HL-60 (cell line): ENCODE measurements at regions not wholly inside any gene's neighbourhood (a gene's known extent, or its start where the extent isn't known, plus 50 kb on each side); places are given as distances from the start of the nearest gene placed in this dataset.

Experiments used
- DNase-seq, 2 experiments: peaks; one replicate each; pipeline ENCODE4 v3.0.0-alpha.2; 2010 to 2020; ENCODE audit warnings: low read depth in 1 of 2, low spot score in 1 of 2
- H3K27ac ChIP-seq: fragments of 250-450 bp; sonication (Bioruptor Pico); replicated peaks from 2 replicates; pipeline ENCODE4 v1.5.1; 2020; ENCODE audit warnings: mild to moderate bottlenecking, moderate library complexity
- H3K27me3 ChIP-seq: fragments of 250-450 bp; sonication (Bioruptor Pico); 2 replicates; pipeline ENCODE4 v1.5.1; 2021; ENCODE audit warnings: mild to moderate bottlenecking, moderate library complexity; ENCODE audit not compliant: insufficient read depth, poor library complexity, severe bottlenecking
- H3K4me3 ChIP-seq: replicated peaks from 2 replicates; pipeline ENCODE4 v1.5.1; 2011; ENCODE audit warnings: mild to moderate bottlenecking, control low read depth, low read length; ENCODE audit not compliant: insufficient read depth
- GABPA ChIP-seq: IDR thresholded peaks from 2 replicates; pipeline ENCODE4 v1.6.1; 2012; ENCODE audit warnings: low read depth
- POLR2AphosphoS5 ChIP-seq: IDR thresholded peaks from 2 replicates; pipeline ENCODE4 v1.6.1; 2012; ENCODE audit warnings: low read depth
- SPI1 ChIP-seq: IDR thresholded peaks from 2 replicates; pipeline ENCODE4 v1.6.1; 2012; ENCODE audit warnings: low read depth, mild to moderate bottlenecking, borderline replicate concordance
- TF ChIP-seq, protein P1 (sequence below): IDR thresholded peaks from 2 replicates; pipeline ENCODE4 v1.6.1; 2012; ENCODE audit warnings: low read depth; ENCODE audit not compliant: insufficient replicate concordance
- TF ChIP-seq, protein P2 (sequence below): IDR thresholded peaks from one replicate; pipeline ENCODE4 v1.5.1; 2011; ENCODE audit warnings: low read length, control low read depth, inconsistent platforms; ENCODE audit not compliant: insufficient read depth

DNA sequence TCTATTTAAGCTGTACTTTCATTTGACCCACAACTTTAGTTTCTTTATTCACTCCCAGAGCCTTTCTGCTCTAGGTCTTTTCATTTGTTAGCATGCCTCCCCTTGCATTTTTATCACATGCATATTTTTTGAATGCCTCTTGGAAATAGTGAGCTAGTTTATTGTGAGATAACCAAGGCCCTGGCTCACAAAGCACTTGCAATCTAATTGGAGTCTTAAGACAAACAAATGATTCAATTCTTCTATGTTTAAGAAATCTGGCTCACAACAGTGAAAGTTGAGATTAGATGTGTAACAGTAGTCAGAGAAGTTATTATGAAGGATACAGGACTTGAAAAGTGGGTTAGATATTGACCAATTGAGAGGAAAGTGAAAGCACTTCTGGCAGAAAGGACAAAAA, 173.4 kb downstream of the MOXD1 start:
- H3K27me3 ChIP-seq, result peaks cover 2% of the 10 kb centered on the region
- no peak for TF ChIP-seq SPI1
- TF ChIP-seq, protein P1, sequence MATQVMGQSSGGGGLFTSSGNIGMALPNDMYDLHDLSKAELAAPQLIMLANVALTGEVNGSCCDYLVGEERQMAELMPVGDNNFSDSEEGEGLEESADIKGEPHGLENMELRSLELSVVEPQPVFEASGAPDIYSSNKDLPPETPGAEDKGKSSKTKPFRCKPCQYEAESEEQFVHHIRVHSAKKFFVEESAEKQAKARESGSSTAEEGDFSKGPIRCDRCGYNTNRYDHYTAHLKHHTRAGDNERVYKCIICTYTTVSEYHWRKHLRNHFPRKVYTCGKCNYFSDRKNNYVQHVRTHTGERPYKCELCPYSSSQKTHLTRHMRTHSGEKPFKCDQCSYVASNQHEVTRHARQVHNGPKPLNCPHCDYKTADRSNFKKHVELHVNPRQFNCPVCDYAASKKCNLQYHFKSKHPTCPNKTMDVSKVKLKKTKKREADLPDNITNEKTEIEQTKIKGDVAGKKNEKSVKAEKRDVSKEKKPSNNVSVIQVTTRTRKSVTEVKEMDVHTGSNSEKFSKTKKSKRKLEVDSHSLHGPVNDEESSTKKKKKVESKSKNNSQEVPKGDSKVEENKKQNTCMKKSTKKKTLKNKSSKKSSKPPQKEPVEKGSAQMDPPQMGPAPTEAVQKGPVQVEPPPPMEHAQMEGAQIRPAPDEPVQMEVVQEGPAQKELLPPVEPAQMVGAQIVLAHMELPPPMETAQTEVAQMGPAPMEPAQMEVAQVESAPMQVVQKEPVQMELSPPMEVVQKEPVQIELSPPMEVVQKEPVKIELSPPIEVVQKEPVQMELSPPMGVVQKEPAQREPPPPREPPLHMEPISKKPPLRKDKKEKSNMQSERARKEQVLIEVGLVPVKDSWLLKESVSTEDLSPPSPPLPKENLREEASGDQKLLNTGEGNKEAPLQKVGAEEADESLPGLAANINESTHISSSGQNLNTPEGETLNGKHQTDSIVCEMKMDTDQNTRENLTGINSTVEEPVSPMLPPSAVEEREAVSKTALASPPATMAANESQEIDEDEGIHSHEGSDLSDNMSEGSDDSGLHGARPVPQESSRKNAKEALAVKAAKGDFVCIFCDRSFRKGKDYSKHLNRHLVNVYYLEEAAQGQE, result no peak
- TF ChIP-seq POLR2AphosphoS5, result no peak
- TF ChIP-seq, protein P2, sequence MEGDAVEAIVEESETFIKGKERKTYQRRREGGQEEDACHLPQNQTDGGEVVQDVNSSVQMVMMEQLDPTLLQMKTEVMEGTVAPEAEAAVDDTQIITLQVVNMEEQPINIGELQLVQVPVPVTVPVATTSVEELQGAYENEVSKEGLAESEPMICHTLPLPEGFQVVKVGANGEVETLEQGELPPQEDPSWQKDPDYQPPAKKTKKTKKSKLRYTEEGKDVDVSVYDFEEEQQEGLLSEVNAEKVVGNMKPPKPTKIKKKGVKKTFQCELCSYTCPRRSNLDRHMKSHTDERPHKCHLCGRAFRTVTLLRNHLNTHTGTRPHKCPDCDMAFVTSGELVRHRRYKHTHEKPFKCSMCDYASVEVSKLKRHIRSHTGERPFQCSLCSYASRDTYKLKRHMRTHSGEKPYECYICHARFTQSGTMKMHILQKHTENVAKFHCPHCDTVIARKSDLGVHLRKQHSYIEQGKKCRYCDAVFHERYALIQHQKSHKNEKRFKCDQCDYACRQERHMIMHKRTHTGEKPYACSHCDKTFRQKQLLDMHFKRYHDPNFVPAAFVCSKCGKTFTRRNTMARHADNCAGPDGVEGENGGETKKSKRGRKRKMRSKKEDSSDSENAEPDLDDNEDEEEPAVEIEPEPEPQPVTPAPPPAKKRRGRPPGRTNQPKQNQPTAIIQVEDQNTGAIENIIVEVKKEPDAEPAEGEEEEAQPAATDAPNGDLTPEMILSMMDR, result no peak
- no peak for TF ChIP-seq GABPA
- H3K27ac ChIP-seq, result no peak overlapping the region
- DNase-seq, result no peak
- H3K4me3 ChIP-seq, result no peak overlapping the region

DNA sequence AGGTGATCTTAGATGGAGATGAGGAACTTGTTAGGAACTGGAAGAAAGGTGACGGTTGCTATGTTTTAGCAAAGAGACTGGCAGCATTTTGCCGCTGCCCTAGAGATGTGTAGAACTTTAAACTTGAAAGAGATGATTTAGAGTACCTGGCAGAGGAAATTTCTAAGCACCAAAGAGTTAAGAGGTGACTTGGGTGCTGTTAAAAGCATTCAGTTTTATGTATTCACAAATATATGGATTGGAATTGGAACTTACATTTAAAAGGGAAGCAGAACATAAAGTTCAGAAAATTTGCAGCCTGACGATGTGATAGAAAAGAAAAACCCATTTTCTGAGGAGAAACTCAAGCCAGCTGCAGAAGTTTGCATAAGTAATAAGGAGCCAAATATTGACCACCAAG, 176.3 kb downstream of the MOXD1 start:
- no peak for TF ChIP-seq POLR2AphosphoS5
- TF ChIP-seq, protein P2, result no peak
- TF ChIP-seq, protein P1, result no peak
- TF ChIP-seq SPI1, result no peak
- TF ChIP-seq GABPA, result no peak
- H3K4me3 ChIP-seq, result no peak overlapping the region
- DNase-seq, result no peak
- peaks cover 3% of the 10 kb centered on the region for H3K27me3 ChIP-seq
- no peak overlapping the region for H3K27ac ChIP-seq

DNA sequence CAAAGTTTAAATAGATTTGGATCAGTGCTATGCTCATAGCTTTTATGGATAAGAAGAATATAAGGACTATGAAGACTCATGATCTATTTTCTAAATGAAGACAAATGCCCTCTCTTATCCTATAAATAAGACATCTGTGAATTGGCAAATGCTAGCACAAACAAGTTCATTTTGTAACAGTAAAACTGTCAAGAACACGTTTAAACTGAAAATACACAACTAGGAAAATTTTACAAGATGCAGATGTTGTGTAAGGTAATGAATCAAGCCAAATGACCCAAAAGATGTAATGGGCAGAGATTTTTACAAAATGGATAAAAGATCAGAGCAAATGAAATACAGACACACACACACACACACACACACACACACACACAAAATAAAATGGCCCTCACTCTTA, 180.5 kb downstream of the MOXD1 start:
- no peak overlapping the region for H3K4me3 ChIP-seq
- no peak for TF ChIP-seq SPI1
- TF ChIP-seq, protein P1, result no peak
- no peak for TF ChIP-seq GABPA
- no peak for TF ChIP-seq POLR2AphosphoS5
- TF ChIP-seq, protein P2, result no peak
- DNase-seq, result no peak
- H3K27me3 ChIP-seq, result peaks cover 3% of the 10 kb centered on the region
- no peak overlapping the region for H3K27ac ChIP-seq
